ENCODE measurements at regions not wholly inside any gene's neighbourhood (a gene's known extent, or its start where the extent isn't known, plus 50 kb on each side); places are given as distances from the start of the nearest gene placed in this dataset.

DNA sequence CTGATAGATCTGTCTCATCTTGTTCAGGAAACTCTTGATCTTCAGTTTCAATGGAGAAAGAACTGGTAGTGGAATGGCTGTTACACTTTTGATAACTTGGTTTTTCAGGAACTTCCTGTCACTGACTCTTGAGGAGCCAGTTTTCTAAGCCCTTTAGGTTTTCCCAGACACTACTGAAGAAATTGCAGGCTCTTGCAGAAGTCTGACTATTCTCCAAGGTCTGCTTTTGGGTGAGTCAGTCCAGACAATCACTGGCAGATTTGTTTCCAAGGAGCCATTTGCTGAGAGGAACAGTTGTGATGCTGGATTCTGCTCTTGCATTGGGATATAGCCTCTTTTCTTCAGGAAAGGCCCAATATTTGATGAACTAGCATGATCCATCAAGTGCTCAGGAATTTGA is 468.0 kb downstream of the FUT8 start:
- TF ChIP-seq, protein P1, sequence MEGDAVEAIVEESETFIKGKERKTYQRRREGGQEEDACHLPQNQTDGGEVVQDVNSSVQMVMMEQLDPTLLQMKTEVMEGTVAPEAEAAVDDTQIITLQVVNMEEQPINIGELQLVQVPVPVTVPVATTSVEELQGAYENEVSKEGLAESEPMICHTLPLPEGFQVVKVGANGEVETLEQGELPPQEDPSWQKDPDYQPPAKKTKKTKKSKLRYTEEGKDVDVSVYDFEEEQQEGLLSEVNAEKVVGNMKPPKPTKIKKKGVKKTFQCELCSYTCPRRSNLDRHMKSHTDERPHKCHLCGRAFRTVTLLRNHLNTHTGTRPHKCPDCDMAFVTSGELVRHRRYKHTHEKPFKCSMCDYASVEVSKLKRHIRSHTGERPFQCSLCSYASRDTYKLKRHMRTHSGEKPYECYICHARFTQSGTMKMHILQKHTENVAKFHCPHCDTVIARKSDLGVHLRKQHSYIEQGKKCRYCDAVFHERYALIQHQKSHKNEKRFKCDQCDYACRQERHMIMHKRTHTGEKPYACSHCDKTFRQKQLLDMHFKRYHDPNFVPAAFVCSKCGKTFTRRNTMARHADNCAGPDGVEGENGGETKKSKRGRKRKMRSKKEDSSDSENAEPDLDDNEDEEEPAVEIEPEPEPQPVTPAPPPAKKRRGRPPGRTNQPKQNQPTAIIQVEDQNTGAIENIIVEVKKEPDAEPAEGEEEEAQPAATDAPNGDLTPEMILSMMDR (IDR thresholded peaks at IDR 0.05): no peak
- no peak for TF ChIP-seq POLR2A (IDR thresholded peaks at IDR 0.05)
- intact Hi-C loops (cut with DNase I): no loop called here
- no peaks in the 10 kb centered on the region for H3K36me3 ChIP-seq (replicated peaks in 1 of 2; ENCODE audit: insufficient read depth in 1 of 2, low read depth in 2 of 2)
- ATAC-seq (no peak), DNase-seq (no peak)
- H3K27me3 ChIP-seq: no peaks in the 10 kb centered on the region
- H3K9me3 ChIP-seq: no peaks in the 10 kb centered on the region
- H3K4me3 ChIP-seq: no peak overlapping the region
- no peak overlapping the region for H3K27ac ChIP-seq
- no peaks in the 10 kb centered on the region for H3K4me1 ChIP-seq

DNA sequence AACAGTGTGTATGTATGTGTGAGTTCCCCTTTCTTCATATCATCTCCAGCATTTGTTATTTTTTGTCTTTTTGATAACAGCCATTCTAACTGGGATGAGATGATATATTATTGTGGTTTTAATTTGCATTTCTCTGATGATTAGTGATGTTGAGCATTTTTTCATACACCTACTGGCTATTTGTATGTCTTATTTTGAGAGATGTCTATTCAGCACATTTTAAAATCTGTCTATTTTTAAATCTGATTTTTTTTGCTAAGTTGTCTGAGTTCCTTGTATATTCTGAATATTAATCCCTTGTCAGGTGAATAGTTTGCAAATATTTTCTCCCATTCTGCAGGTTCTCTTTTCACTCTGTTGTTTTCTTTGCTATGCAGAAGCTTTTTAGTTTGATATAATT is 469.1 kb downstream of the FUT8 start:
- no peaks in the 10 kb centered on the region for H3K27me3 ChIP-seq
- intact Hi-C loops (cut with DNase I): no loop called here
- ATAC-seq (no peak), DNase-seq (no peak)
- no peaks in the 10 kb centered on the region for H3K36me3 ChIP-seq (replicated peaks in 1 of 2; ENCODE audit: insufficient read depth in 1 of 2, low read depth in 2 of 2)
- H3K27ac ChIP-seq: no peak overlapping the region
- H3K9me3 ChIP-seq: no peaks in the 10 kb centered on the region
- H3K4me1 ChIP-seq: no peaks in the 10 kb centered on the region
- no peak for TF ChIP-seq POLR2A (IDR thresholded peaks at IDR 0.05)
- TF ChIP-seq, protein P1 (IDR thresholded peaks at IDR 0.05): no peak
- no peak overlapping the region for H3K4me3 ChIP-seq

DNA sequence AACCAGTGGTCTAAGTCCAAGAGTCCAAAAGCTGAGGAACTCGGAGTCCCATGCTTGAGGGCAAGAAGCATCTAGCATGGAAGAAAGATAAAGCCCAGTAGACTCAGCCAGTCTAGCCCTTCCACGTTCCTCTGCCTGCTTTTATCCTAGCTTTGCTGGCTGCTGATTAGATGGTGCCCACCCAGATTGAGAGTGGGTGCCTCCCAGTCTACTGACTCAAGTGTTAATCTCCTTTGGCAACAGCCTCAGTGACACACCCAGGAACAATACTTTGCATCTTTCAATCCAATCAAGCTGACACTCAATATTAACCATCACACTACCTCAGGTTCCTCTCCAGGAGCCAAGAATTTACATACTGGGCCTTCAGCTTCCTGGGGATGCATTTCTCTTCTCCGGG is 476.1 kb downstream of the FUT8 start:
- Histone ChIP-seq H3K9me3 (no peaks in the 10 kb centered on the region), H3K27ac (no peak overlapping the region), H3K36me3 (replicated peaks in 1 of 2; ENCODE audit: insufficient read depth in 1 of 2, low read depth in 2 of 2) (no peaks in the 10 kb centered on the region), H3K4me3 (no peak overlapping the region), H3K27me3 (no peaks in the 10 kb centered on the region), H3K4me1 (no peaks in the 10 kb centered on the region)
- TF ChIP-seq, protein P1 (IDR thresholded peaks at IDR 0.05): no peak
- TF ChIP-seq POLR2A (IDR thresholded peaks at IDR 0.05): no peak
- 44 to 54% methylated on average over 3 of the region's 3 CpGs for WGBS, 2 donors
- intact Hi-C loops (cut with DNase I): no loop called here
- DNase-seq (no peak), ATAC-seq (no peak)

DNA sequence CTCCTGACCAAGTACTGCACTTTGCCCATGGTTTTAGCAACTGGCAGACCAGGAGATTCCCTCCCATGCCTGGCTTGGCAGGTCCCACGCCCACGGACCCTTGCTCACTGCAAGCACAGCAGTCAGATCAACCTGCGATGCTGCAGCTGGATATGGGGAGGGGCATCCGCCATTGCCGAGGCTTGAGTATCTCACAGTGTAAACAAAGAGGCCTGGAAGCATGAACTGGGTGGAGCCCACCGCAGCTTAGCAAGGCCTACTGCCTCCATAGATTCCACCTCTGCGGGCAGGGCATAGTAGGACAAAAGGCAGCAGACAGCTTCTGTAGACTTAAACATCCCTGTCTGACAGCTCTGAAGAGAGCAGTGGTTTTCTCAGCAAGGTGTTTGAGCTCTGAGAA is 479.8 kb downstream of the FUT8 start:
- DNase-seq (no peak), ATAC-seq (no peak)
- no peaks in the 10 kb centered on the region for H3K36me3 ChIP-seq (replicated peaks in 1 of 2; ENCODE audit: insufficient read depth in 1 of 2, low read depth in 2 of 2)
- no peak overlapping the region for H3K4me3 ChIP-seq
- intact Hi-C loops (cut with DNase I): no loop called here
- no peaks in the 10 kb centered on the region for H3K4me1 ChIP-seq
- H3K27ac ChIP-seq: no peak overlapping the region
- WGBS, 2 donors: 58 to 60% methylated on average over 1 to 7 of the region's 7 CpGs
- no peaks in the 10 kb centered on the region for H3K9me3 ChIP-seq
- TF ChIP-seq POLR2A (IDR thresholded peaks at IDR 0.05): no peak
- TF ChIP-seq, protein P1 (IDR thresholded peaks at IDR 0.05): no peak
- no peaks in the 10 kb centered on the region for H3K27me3 ChIP-seq

DNA sequence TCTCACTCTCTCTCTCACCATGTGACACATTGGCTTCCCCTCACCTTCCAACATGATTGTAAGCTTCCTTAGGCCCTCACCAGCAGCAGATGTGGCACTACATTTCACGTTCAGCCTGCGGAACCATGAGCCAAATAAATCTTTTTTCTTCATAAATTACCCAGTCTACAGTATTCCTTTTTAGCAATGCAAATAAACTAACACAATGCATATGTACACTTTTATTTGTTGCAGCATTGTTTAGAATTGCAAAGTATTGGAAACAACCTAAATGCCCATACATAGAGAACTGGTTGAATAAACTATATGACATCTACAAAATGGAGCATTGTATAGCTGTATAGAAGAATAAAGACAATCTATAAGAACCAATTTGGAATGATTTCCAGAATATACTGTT is 487.6 kb downstream of the FUT8 start:
- no peak for ATAC-seq
- no peaks in the 10 kb centered on the region for H3K27me3 ChIP-seq
- H3K36me3 ChIP-seq (replicated peaks in 1 of 2; ENCODE audit: insufficient read depth in 1 of 2, low read depth in 2 of 2): no peaks in the 10 kb centered on the region
- no peak overlapping the region for H3K27ac ChIP-seq
- intact Hi-C loops (cut with DNase I): no loop called here
- no peaks in the 10 kb centered on the region for H3K4me1 ChIP-seq
- no peak for TF ChIP-seq POLR2A (IDR thresholded peaks at IDR 0.05)
- TF ChIP-seq, protein P1 (IDR thresholded peaks at IDR 0.05): no peak
- no peaks in the 10 kb centered on the region for H3K9me3 ChIP-seq
- WGBS, 2 donors: 77 to 80% methylated on average over 2 of the region's 2 CpGs
- H3K4me3 ChIP-seq: no peak overlapping the region
- DNase-seq: no peak

All from body of pancreas (tissue), 4 donors.